ENCODE measurements at regions not wholly inside any gene's neighbourhood (a gene's known extent, or its start where the extent isn't known, plus 50 kb on each side); places are given as distances from the start of the nearest gene placed in this dataset.

GRCh38 chr3:78519281-78519680, 1248.5 kb downstream of the ROBO1 start:
- no peaks in the 10 kb centered on the region for H3K36me3 ChIP-seq
- no peak for ATAC-seq
- H3K4me3 ChIP-seq = no peak overlapping the region
- H3K9me3 ChIP-seq = no peaks in the 10 kb centered on the region
- no peak for TF ChIP-seq CTCF (IDR thresholded peaks at IDR 0.05)
- H3K27me3 ChIP-seq = no peaks in the 10 kb centered on the region
- intact Hi-C loops (cut with DNase I) = no loop called here
- no peak overlapping the region for H3K27ac ChIP-seq
- DNase-seq = no peak
- H3K4me1 ChIP-seq = no peaks in the 10 kb centered on the region

- Histone ChIP-seq H3K27me3 (no peaks in the 10 kb centered on the region), H3K36me3 (no peaks in the 10 kb centered on the region), H3K27ac (no peak overlapping the region), H3K4me1 (no peaks in the 10 kb centered on the region), H3K4me3 (no peak overlapping the region), H3K9me3 (no peaks in the 10 kb centered on the region)
- no peak for ATAC-seq
- TF ChIP-seq CTCF (IDR thresholded peaks at IDR 0.05) = no peak
- intact Hi-C loops (cut with DNase I) = no loop called here
- DNase-seq = no peak
Measured at GRCh38 chr3:78529601-78530000, 1238.2 kb downstream of the ROBO1 start.

GRCh38 chr3:78540485-78540884, 1227.3 kb downstream of the ROBO1 start:
- intact Hi-C loops (cut with DNase I) = no loop called here
- Histone ChIP-seq H3K36me3 (no peaks in the 10 kb centered on the region), H3K27ac (no peak overlapping the region), H3K4me1 (no peaks in the 10 kb centered on the region), H3K27me3 (no peaks in the 10 kb centered on the region), H3K9me3 (no peaks in the 10 kb centered on the region), H3K4me3 (no peak overlapping the region)
- no peak for ATAC-seq
- DNase-seq = no peak
- TF ChIP-seq CTCF (IDR thresholded peaks at IDR 0.05) = no peak

- H3K27ac ChIP-seq = no peak overlapping the region
- no peaks in the 10 kb centered on the region for H3K9me3 ChIP-seq
- TF ChIP-seq CTCF (IDR thresholded peaks at IDR 0.05) = no peak
- ATAC-seq (no peak), DNase-seq (no peak)
- no peaks in the 10 kb centered on the region for H3K27me3 ChIP-seq
- intact Hi-C loops (cut with DNase I) = no loop called here
- no peaks in the 10 kb centered on the region for H3K4me1 ChIP-seq
- H3K4me3 ChIP-seq = no peak overlapping the region
- no peaks in the 10 kb centered on the region for H3K36me3 ChIP-seq
Measured at GRCh38 chr3:78545827-78546226, 1222.0 kb downstream of the ROBO1 start.

Data from upper lobe of right lung (tissue), 1 donor.